ENCODE measurements at regions not wholly inside any gene's neighbourhood (a gene's known extent, or its start where the extent isn't known, plus 50 kb on each side); places are given as distances from the start of the nearest gene placed in this dataset.

DNA sequence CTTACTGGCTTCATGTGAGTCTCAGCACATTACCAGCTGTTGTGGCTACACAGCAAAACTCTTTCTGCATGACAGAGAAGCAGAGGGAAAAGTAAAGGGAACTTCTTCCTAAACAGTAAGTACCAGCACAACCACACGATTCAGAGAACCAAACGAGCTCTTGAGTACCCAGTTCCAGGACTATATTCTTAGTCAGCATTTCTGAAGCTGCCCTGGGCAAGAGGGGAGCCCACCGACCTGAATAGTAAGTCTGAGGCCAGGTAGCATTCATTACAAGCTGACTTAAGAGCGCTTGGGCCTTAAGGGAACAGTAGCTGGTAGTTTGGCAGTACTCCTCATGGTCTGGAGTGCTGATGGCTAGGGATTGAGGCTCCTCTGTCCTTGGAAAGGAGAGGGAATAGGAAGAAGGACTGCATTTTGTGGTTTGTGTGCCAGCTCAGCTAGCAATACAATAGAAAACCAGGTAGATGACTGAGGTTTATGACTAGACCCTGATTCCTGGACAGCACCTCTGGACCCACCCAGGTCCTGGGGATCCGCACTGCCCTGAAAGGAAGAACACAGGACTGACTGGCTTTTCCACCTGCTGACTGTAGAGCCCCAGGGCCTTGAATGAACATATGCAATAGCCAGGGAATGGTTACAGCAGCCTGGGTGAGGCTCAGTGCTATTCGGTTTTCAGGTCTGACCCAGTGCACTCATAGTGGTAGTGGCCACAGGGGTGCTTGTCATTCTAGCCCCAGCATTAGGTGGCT, 396.8 kb upstream of the PRMT6 start:
- TF ChIP-seq EZH2 (IDR thresholded peaks at IDR 0.05; ENCODE audit: borderline replicate concordance, insufficient read depth, low read depth, low read length, poor library complexity, severe bottlenecking): no peak
- TF ChIP-seq, protein P1, sequence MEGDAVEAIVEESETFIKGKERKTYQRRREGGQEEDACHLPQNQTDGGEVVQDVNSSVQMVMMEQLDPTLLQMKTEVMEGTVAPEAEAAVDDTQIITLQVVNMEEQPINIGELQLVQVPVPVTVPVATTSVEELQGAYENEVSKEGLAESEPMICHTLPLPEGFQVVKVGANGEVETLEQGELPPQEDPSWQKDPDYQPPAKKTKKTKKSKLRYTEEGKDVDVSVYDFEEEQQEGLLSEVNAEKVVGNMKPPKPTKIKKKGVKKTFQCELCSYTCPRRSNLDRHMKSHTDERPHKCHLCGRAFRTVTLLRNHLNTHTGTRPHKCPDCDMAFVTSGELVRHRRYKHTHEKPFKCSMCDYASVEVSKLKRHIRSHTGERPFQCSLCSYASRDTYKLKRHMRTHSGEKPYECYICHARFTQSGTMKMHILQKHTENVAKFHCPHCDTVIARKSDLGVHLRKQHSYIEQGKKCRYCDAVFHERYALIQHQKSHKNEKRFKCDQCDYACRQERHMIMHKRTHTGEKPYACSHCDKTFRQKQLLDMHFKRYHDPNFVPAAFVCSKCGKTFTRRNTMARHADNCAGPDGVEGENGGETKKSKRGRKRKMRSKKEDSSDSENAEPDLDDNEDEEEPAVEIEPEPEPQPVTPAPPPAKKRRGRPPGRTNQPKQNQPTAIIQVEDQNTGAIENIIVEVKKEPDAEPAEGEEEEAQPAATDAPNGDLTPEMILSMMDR (IDR thresholded peaks at IDR 0.05): no peak
- peaks cover 0 to 7% (median 0%) of the 10 kb centered on the region in 3 donors for H3K9me3 ChIP-seq (ENCODE audit: control extremely low read depth in 1 of 3, control insufficient read depth in 2 of 3, insufficient read depth in 1 of 3, low read length in 2 of 3)
- H4K20me1 ChIP-seq (ENCODE audit: control insufficient read depth, insufficient read depth, low read length, poor library complexity, severe bottlenecking): no peaks in the 10 kb centered on the region
- ChIA-PET CTCF (no interaction called here), POLR2A (no interaction called here)
- no peaks in the 10 kb centered on the region for H3K36me3 ChIP-seq (replicated peaks in 1 of 2; ENCODE audit: control extremely low read depth in 1 of 2, control insufficient read depth in 1 of 2, extremely low read depth in 1 of 2, insufficient read depth in 2 of 2, low read length in 1 of 2)
- H3K9ac ChIP-seq (ENCODE audit: low read length): no peak overlapping the region
- H3K4me1 ChIP-seq (ENCODE audit: control insufficient read depth in 2 of 2, insufficient read depth in 2 of 2, low read length in 2 of 2): no peaks in the 10 kb centered on the region
- H3K4me3 ChIP-seq (ENCODE audit: control extremely low read depth in 1 of 5, extremely low read depth in 1 of 5, insufficient read depth in 1 of 5, low read depth in 2 of 5, low read length in 4 of 5): no peak overlapping the region
- H3K9me3 Mint-ChIP-seq (ENCODE audit: insufficient read depth): peaks cover 7% of the 10 kb centered on the region
- H3K4me2 ChIP-seq (replicated peaks; ENCODE audit: low read depth, low read length, poor library complexity, severe bottlenecking): no peak overlapping the region
- intact Hi-C loops (cut with micrococcal nuclease): no loop called here
- H2AFZ ChIP-seq (ENCODE audit: insufficient read depth, low read depth, low read length, poor library complexity, severe bottlenecking): no peak overlapping the region
- no peaks in the 10 kb centered on the region for H3K27me3 ChIP-seq (replicated peaks in 1 of 4; ENCODE audit: control extremely low read depth in 1 of 4, control insufficient read depth in 3 of 4, insufficient read depth in 4 of 4, low read length in 3 of 4)
- WGBS (ENCODE audit: insufficient coverage): 73% methylated on average over 6 of the region's 6 CpGs
- no peaks in the 10 kb centered on the region for H3K79me2 ChIP-seq (ENCODE audit: control insufficient read depth, insufficient read depth, low read length)
- H3K4me1 Mint-ChIP-seq: no peaks in the 10 kb centered on the region
- no peak overlapping the region for H3K4me3 Mint-ChIP-seq
- no peak for DNase-seq
- ATAC-seq (ENCODE audit: low read depth): no peak
- H3K27ac Mint-ChIP-seq: no peak overlapping the region
- no peaks in the 10 kb centered on the region for H3K27me3 Mint-ChIP-seq
- no peak overlapping the region for H3K27ac ChIP-seq (ENCODE audit: low read length in 2 of 2)

DNA sequence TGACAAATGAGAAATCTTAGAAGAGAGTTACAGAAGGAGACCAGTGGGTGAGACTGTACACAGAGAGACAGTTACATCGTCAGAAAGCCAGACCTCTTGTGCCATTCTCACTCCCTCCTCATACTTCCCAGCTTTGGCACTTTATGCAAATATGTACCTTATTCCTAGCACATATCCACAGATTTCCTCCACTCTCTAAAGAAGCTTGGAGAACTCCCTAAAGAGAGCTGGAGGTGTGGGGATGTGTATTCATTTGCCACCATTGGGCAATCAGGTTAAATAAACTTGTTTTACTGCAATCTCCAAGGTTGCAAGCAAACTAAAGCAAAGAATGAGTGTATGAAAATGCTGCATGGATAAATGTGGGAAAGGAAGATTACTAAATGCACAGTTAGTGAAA, 380.9 kb upstream of the PRMT6 start:
- no peaks in the 10 kb centered on the region for H3K4me1 Mint-ChIP-seq
- POLR2A ChIA-PET: no interaction called here

More for the DNA sequence above, 380.9 kb upstream of the PRMT6 start:
- TF ChIP-seq, protein P1 (IDR thresholded peaks at IDR 0.05): no peak
- TF ChIP-seq EZH2 (IDR thresholded peaks at IDR 0.05; ENCODE audit: borderline replicate concordance, insufficient read depth, low read depth, low read length, poor library complexity, severe bottlenecking): no peak
- H3K27ac Mint-ChIP-seq: no peak overlapping the region
- CTCF ChIA-PET: no interaction called here
- Histone ChIP-seq H3K4me1 (ENCODE audit: control insufficient read depth in 2 of 2, insufficient read depth in 2 of 2, low read length in 2 of 2) (no peaks in the 10 kb centered on the region), H3K4me3 (ENCODE audit: control extremely low read depth in 1 of 5, extremely low read depth in 1 of 5, insufficient read depth in 1 of 5, low read depth in 2 of 5, low read length in 4 of 5) (no peak overlapping the region), H3K27me3 (replicated peaks in 1 of 4; ENCODE audit: control extremely low read depth in 1 of 4, control insufficient read depth in 3 of 4, insufficient read depth in 4 of 4, low read length in 3 of 4) (no peaks in the 10 kb centered on the region), H3K27ac (ENCODE audit: low read length in 2 of 2) (no peak overlapping the region), H3K79me2 (ENCODE audit: control insufficient read depth, insufficient read depth, low read length) (no peaks in the 10 kb centered on the region), H3K9me3 (ENCODE audit: control extremely low read depth in 1 of 3, control insufficient read depth in 2 of 3, insufficient read depth in 1 of 3, low read length in 2 of 3) (no peaks in the 10 kb centered on the region), H2AFZ (ENCODE audit: insufficient read depth, low read depth, low read length, poor library complexity, severe bottlenecking) (no peak overlapping the region), H4K20me1 (ENCODE audit: control insufficient read depth, insufficient read depth, low read length, poor library complexity, severe bottlenecking) (no peaks in the 10 kb centered on the region), H3K36me3 (replicated peaks in 1 of 2; ENCODE audit: control extremely low read depth in 1 of 2, control insufficient read depth in 1 of 2, extremely low read depth in 1 of 2, insufficient read depth in 2 of 2, low read length in 1 of 2) (no peaks in the 10 kb centered on the region), H3K4me2 (replicated peaks; ENCODE audit: low read depth, low read length, poor library complexity, severe bottlenecking) (no peak overlapping the region), H3K9ac (ENCODE audit: low read length) (no peak overlapping the region)
- WGBS (ENCODE audit: insufficient coverage): 100% methylated on average over 1 of the region's 1 CpG
- DNase-seq (no peak), ATAC-seq (ENCODE audit: low read depth) (no peak)
- intact Hi-C loops (cut with micrococcal nuclease): no loop called here
- no peaks in the 10 kb centered on the region for H3K27me3 Mint-ChIP-seq
- H3K4me3 Mint-ChIP-seq: no peak overlapping the region
- H3K9me3 Mint-ChIP-seq (ENCODE audit: insufficient read depth): no peaks in the 10 kb centered on the region
